ENCODE measurements at regions not wholly inside any gene's neighbourhood (a gene's known extent, or its start where the extent isn't known, plus 50 kb on each side); places are given as distances from the start of the nearest gene placed in this dataset.

- H3K14ac ChIP-seq (ENCODE audit: low read length in 2 of 2): no peak overlapping the region
- no peak overlapping the region for H3K27ac ChIP-seq (ENCODE audit: low read length, poor library complexity, severe bottlenecking)
- no peak overlapping the region for H3K4me3 ChIP-seq (ENCODE audit: insufficient read depth in 1 of 2, low read depth in 1 of 2, low read length in 2 of 2)
- H3K9ac ChIP-seq (ENCODE audit: low read length): no peak overlapping the region
- DNase-seq: no peak
- no peak overlapping the region for H3K18ac ChIP-seq (ENCODE audit: low read depth in 1 of 2, low read length in 2 of 2)
- peaks cover 7% of the 10 kb centered on the region for H3K9me3 ChIP-seq (ENCODE audit: control insufficient read depth, low read length)
- H3K36me3 ChIP-seq (ENCODE audit: control insufficient read depth in 1 of 2, insufficient read depth in 2 of 2, low read depth in 1 of 2, low read length in 2 of 2): no peaks in the 10 kb centered on the region
- H3K23ac ChIP-seq (ENCODE audit: low read length in 2 of 2): no peak overlapping the region
- H3K27me3 ChIP-seq (ENCODE audit: control insufficient read depth in 1 of 2, insufficient read depth in 1 of 2, low read length in 2 of 2): no peaks in the 10 kb centered on the region
- H4K8ac ChIP-seq (ENCODE audit: low read length): no peak overlapping the region
- no peak overlapping the region for H2AFZ ChIP-seq (ENCODE audit: low read depth, low read length)
- no peak overlapping the region for H2AK5ac ChIP-seq (ENCODE audit: low read length, severe bottlenecking)
- H2BK15ac ChIP-seq (ENCODE audit: low read depth, poor library complexity, severe bottlenecking): no peak overlapping the region
- WGBS: 100% methylated on average over 1 of the region's 4 CpGs
- H4K91ac ChIP-seq (ENCODE audit: low read length): no peak overlapping the region
- H3K4ac ChIP-seq (ENCODE audit: low read depth in 1 of 2, low read length in 2 of 2): no peak overlapping the region
- no peak overlapping the region for H2BK120ac ChIP-seq (ENCODE audit: low read depth, low read length)
- H2BK5ac ChIP-seq (ENCODE audit: low read depth, low read length, poor library complexity, severe bottlenecking): no peak overlapping the region
- H3K79me1 ChIP-seq (replicated peaks; ENCODE audit: low read length, poor library complexity, severe bottlenecking): no peaks in the 10 kb centered on the region
- H2BK12ac ChIP-seq (ENCODE audit: low read length in 2 of 2): no peak overlapping the region
- H3K4me2 ChIP-seq (ENCODE audit: low read length, poor library complexity, severe bottlenecking): no peak overlapping the region
- H3K4me1 ChIP-seq (ENCODE audit: control insufficient read depth, insufficient read depth, low read depth, low read length): peaks cover 2% of the 10 kb centered on the region
These were observed 312.7 kb downstream of the PRL start for GRCh38 chr6:21984135-21984534.

- no peak overlapping the region for H2BK12ac ChIP-seq (ENCODE audit: low read length in 2 of 2)
- no peak overlapping the region for H3K4me2 ChIP-seq (ENCODE audit: low read length, poor library complexity, severe bottlenecking)
- H2BK120ac ChIP-seq (ENCODE audit: low read depth, low read length): no peak overlapping the region
- H2BK15ac ChIP-seq (ENCODE audit: low read depth, poor library complexity, severe bottlenecking): no peak overlapping the region
- no peaks in the 10 kb centered on the region for H3K79me1 ChIP-seq (replicated peaks; ENCODE audit: low read length, poor library complexity, severe bottlenecking)
- peaks cover 2% of the 10 kb centered on the region for H3K4me1 ChIP-seq (ENCODE audit: control insufficient read depth, insufficient read depth, low read depth, low read length)
- H3K9ac ChIP-seq (ENCODE audit: low read length): no peak overlapping the region
- no peak overlapping the region for H3K14ac ChIP-seq (ENCODE audit: low read length in 2 of 2)
- 92% methylated on average over 1 of the region's 1 CpG for WGBS
- H3K27ac ChIP-seq (ENCODE audit: low read length, poor library complexity, severe bottlenecking): no peak overlapping the region
- H3K4ac ChIP-seq (ENCODE audit: low read depth in 1 of 2, low read length in 2 of 2): no peak overlapping the region
- H3K9me3 ChIP-seq (ENCODE audit: control insufficient read depth, low read length): peaks cover 7% of the 10 kb centered on the region
- no peak overlapping the region for H2AK5ac ChIP-seq (ENCODE audit: low read length, severe bottlenecking)
- no peak overlapping the region for H4K91ac ChIP-seq (ENCODE audit: low read length)
- no peak overlapping the region for H2BK5ac ChIP-seq (ENCODE audit: low read depth, low read length, poor library complexity, severe bottlenecking)
- H2AFZ ChIP-seq (ENCODE audit: low read depth, low read length): no peak overlapping the region
- H3K27me3 ChIP-seq (ENCODE audit: control insufficient read depth in 1 of 2, insufficient read depth in 1 of 2, low read length in 2 of 2): no peaks in the 10 kb centered on the region
- H4K8ac ChIP-seq (ENCODE audit: low read length): no peak overlapping the region
- no peak for DNase-seq
- H3K18ac ChIP-seq (ENCODE audit: low read depth in 1 of 2, low read length in 2 of 2): no peak overlapping the region
- H3K4me3 ChIP-seq (ENCODE audit: insufficient read depth in 1 of 2, low read depth in 1 of 2, low read length in 2 of 2): no peak overlapping the region
- no peak overlapping the region for H3K23ac ChIP-seq (ENCODE audit: low read length in 2 of 2)
- H3K36me3 ChIP-seq (ENCODE audit: control insufficient read depth in 1 of 2, insufficient read depth in 2 of 2, low read depth in 1 of 2, low read length in 2 of 2): no peaks in the 10 kb centered on the region
These were observed 312.3 kb downstream of the PRL start for GRCh38 chr6:21984561-21984960.

GRCh38 chr6:21985904-21986303, 310.9 kb downstream of the PRL start:
- Histone ChIP-seq H2AK5ac (ENCODE audit: low read length, severe bottlenecking) (no peak overlapping the region), H3K4me3 (ENCODE audit: insufficient read depth in 1 of 2, low read depth in 1 of 2, low read length in 2 of 2) (no peak overlapping the region), H2BK12ac (ENCODE audit: low read length in 2 of 2) (no peak overlapping the region), H3K4me2 (ENCODE audit: low read length, poor library complexity, severe bottlenecking) (no peak overlapping the region), H2BK5ac (ENCODE audit: low read depth, low read length, poor library complexity, severe bottlenecking) (no peak overlapping the region), H3K14ac (ENCODE audit: low read length in 2 of 2) (no peak overlapping the region), H3K9me3 (ENCODE audit: control insufficient read depth, low read length) (peaks cover 2% of the 10 kb centered on the region), H3K36me3 (ENCODE audit: control insufficient read depth in 1 of 2, insufficient read depth in 2 of 2, low read depth in 1 of 2, low read length in 2 of 2) (no peaks in the 10 kb centered on the region), H2AFZ (ENCODE audit: low read depth, low read length) (no peak overlapping the region), H4K91ac (ENCODE audit: low read length) (no peak overlapping the region), H2BK120ac (ENCODE audit: low read depth, low read length) (no peak overlapping the region), H3K18ac (ENCODE audit: low read depth in 1 of 2, low read length in 2 of 2) (no peak overlapping the region), H3K23ac (ENCODE audit: low read length in 2 of 2) (no peak overlapping the region), H3K27ac (ENCODE audit: low read length, poor library complexity, severe bottlenecking) (no peak overlapping the region), H4K8ac (ENCODE audit: low read length) (no peak overlapping the region), H3K27me3 (ENCODE audit: control insufficient read depth in 1 of 2, insufficient read depth in 1 of 2, low read length in 2 of 2) (no peaks in the 10 kb centered on the region), H3K79me1 (replicated peaks; ENCODE audit: low read length, poor library complexity, severe bottlenecking) (no peaks in the 10 kb centered on the region), H2BK15ac (ENCODE audit: low read depth, poor library complexity, severe bottlenecking) (no peak overlapping the region), H3K4ac (ENCODE audit: low read depth in 1 of 2, low read length in 2 of 2) (no peak overlapping the region), H3K9ac (ENCODE audit: low read length) (no peak overlapping the region), H3K4me1 (ENCODE audit: control insufficient read depth, insufficient read depth, low read depth, low read length) (peaks cover 2% of the 10 kb centered on the region)
- no peak for DNase-seq
- no CpG with 5 or more reads among the region's 1 CpG for WGBS

GRCh38 chr6:21986703-21987102, 310.1 kb downstream of the PRL start:
- Histone ChIP-seq H3K4ac (ENCODE audit: low read depth in 1 of 2, low read length in 2 of 2) (peak overlapping the region in 1 of 2 experiments; percentile 41), H3K27me3 (ENCODE audit: control insufficient read depth in 1 of 2, insufficient read depth in 1 of 2, low read length in 2 of 2) (no peaks in the 10 kb centered on the region), H3K9me3 (ENCODE audit: control insufficient read depth, low read length) (no peaks in the 10 kb centered on the region), H3K18ac (ENCODE audit: low read depth in 1 of 2, low read length in 2 of 2) (no peak overlapping the region), H3K36me3 (ENCODE audit: control insufficient read depth in 1 of 2, insufficient read depth in 2 of 2, low read depth in 1 of 2, low read length in 2 of 2) (no peaks in the 10 kb centered on the region), H3K14ac (ENCODE audit: low read length in 2 of 2) (peak overlapping the region in 1 of 2 experiments; percentile 66), H3K23ac (ENCODE audit: low read length in 2 of 2) (no peak overlapping the region), H2BK120ac (ENCODE audit: low read depth, low read length) (no peak overlapping the region), H3K27ac (ENCODE audit: low read length, poor library complexity, severe bottlenecking) (no peak overlapping the region), H4K8ac (ENCODE audit: low read length) (no peak overlapping the region), H2AFZ (ENCODE audit: low read depth, low read length) (peak overlapping the region; percentile 43), H3K4me2 (ENCODE audit: low read length, poor library complexity, severe bottlenecking) (no peak overlapping the region), H2BK5ac (ENCODE audit: low read depth, low read length, poor library complexity, severe bottlenecking) (no peak overlapping the region), H3K4me3 (ENCODE audit: insufficient read depth in 1 of 2, low read depth in 1 of 2, low read length in 2 of 2) (no peak overlapping the region), H2AK5ac (ENCODE audit: low read length, severe bottlenecking) (no peak overlapping the region), H3K9ac (ENCODE audit: low read length) (peak overlapping the region; percentile 74), H4K91ac (ENCODE audit: low read length) (no peak overlapping the region), H3K79me1 (replicated peaks; ENCODE audit: low read length, poor library complexity, severe bottlenecking) (no peaks in the 10 kb centered on the region), H2BK12ac (ENCODE audit: low read length in 2 of 2) (peak overlapping the region in 1 of 2 experiments; percentile 87), H2BK15ac (ENCODE audit: low read depth, poor library complexity, severe bottlenecking) (no peak overlapping the region), H3K4me1 (ENCODE audit: control insufficient read depth, insufficient read depth, low read depth, low read length) (peaks cover 2% of the 10 kb centered on the region)
- WGBS: 57% methylated on average over 5 of the region's 6 CpGs
- no peak for DNase-seq

All from mesenchymal stem cell (in vitro differentiated cells and primary cell).